ENCODE measurements at regions not wholly inside any gene's neighbourhood (a gene's known extent, or its start where the extent isn't known, plus 50 kb on each side); places are given as distances from the start of the nearest gene placed in this dataset.

DNA sequence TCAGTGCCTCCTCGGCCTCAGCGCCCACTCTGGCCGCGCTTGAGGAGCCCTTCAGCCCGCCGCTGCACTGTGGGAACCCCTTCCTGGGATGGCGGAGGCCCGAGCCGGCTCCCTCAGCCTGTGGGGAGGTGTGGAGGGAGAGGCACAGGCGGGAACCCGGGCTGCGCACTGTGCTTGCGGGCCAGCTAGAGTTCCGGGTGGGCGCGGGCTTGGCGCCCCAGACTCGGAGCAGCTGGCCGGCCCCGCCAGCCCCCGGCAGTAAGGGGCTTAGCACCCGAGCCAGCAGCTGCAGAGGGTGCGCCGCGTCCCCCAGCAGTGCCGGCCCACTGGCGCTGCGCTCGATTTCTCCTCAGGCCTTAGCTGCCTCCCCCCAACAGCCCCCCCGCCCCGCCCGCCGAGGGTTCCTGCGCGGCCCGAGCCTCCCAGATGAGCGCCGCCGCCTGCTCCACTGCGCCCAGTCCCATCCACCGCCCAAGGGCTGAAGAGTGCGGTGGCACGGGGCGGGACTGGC, 1137.0 kb downstream of the PCDH18 start:
- TF ChIP-seq, protein P1, sequence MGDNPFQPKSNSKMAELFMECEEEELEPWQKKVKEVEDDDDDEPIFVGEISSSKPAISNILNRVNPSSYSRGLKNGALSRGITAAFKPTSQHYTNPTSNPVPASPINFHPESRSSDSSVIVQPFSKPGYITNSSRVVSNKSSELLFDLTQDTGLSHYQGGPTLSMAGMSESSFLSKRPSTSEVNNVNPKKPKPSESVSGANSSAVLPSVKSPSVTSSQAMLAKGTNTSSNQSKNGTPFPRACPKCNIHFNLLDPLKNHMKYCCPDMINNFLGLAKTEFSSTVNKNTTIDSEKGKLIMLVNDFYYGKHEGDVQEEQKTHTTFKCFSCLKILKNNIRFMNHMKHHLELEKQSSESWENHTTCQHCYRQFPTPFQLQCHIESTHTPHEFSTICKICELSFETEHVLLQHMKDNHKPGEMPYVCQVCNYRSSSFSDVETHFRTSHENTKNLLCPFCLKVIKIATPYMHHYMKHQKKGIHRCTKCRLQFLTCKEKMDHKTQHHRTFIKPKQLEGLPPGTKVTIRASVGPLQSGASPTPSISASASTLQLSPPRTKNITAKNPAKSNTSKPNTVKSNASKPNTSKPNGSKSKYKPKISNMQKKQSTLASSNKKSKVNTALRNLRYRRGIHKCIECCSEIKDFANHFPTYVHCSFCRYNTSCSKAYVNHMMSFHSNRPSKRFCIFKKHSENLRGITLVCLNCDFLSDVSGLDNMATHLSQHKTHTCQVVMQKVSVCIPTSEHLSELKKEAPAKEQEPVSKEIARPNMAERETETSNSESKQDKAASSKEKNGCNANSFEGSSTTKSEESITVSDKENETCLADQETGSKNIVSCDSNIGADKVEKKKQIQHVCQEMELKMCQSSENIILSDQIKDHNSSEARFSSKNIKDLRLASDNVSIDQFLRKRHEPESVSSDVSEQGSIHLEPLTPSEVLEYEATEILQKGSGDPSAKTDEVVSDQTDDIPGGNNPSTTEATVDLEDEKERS (tag by site-specific recombination; IDR thresholded peaks at IDR 0.05), result no peak
- TF ChIP-seq, protein P2, sequence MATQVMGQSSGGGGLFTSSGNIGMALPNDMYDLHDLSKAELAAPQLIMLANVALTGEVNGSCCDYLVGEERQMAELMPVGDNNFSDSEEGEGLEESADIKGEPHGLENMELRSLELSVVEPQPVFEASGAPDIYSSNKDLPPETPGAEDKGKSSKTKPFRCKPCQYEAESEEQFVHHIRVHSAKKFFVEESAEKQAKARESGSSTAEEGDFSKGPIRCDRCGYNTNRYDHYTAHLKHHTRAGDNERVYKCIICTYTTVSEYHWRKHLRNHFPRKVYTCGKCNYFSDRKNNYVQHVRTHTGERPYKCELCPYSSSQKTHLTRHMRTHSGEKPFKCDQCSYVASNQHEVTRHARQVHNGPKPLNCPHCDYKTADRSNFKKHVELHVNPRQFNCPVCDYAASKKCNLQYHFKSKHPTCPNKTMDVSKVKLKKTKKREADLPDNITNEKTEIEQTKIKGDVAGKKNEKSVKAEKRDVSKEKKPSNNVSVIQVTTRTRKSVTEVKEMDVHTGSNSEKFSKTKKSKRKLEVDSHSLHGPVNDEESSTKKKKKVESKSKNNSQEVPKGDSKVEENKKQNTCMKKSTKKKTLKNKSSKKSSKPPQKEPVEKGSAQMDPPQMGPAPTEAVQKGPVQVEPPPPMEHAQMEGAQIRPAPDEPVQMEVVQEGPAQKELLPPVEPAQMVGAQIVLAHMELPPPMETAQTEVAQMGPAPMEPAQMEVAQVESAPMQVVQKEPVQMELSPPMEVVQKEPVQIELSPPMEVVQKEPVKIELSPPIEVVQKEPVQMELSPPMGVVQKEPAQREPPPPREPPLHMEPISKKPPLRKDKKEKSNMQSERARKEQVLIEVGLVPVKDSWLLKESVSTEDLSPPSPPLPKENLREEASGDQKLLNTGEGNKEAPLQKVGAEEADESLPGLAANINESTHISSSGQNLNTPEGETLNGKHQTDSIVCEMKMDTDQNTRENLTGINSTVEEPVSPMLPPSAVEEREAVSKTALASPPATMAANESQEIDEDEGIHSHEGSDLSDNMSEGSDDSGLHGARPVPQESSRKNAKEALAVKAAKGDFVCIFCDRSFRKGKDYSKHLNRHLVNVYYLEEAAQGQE (tag by site-specific recombination; IDR thresholded peaks at IDR 0.05), result no peak
- TF ChIP-seq, protein P3, sequence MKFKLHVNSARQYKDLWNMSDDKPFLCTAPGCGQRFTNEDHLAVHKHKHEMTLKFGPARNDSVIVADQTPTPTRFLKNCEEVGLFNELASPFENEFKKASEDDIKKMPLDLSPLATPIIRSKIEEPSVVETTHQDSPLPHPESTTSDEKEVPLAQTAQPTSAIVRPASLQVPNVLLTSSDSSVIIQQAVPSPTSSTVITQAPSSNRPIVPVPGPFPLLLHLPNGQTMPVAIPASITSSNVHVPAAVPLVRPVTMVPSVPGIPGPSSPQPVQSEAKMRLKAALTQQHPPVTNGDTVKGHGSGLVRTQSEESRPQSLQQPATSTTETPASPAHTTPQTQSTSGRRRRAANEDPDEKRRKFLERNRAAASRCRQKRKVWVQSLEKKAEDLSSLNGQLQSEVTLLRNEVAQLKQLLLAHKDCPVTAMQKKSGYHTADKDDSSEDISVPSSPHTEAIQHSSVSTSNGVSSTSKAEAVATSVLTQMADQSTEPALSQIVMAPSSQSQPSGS (tag by site-specific recombination; IDR thresholded peaks at IDR 0.05; ENCODE audit: low read depth), result no peak
- TF ChIP-seq, protein P4, sequence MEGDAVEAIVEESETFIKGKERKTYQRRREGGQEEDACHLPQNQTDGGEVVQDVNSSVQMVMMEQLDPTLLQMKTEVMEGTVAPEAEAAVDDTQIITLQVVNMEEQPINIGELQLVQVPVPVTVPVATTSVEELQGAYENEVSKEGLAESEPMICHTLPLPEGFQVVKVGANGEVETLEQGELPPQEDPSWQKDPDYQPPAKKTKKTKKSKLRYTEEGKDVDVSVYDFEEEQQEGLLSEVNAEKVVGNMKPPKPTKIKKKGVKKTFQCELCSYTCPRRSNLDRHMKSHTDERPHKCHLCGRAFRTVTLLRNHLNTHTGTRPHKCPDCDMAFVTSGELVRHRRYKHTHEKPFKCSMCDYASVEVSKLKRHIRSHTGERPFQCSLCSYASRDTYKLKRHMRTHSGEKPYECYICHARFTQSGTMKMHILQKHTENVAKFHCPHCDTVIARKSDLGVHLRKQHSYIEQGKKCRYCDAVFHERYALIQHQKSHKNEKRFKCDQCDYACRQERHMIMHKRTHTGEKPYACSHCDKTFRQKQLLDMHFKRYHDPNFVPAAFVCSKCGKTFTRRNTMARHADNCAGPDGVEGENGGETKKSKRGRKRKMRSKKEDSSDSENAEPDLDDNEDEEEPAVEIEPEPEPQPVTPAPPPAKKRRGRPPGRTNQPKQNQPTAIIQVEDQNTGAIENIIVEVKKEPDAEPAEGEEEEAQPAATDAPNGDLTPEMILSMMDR (tag by site-specific recombination; IDR thresholded peaks at IDR 0.05), result no peak
- TF ChIP-seq TCF7L2 (IDR thresholded peaks at IDR 0.05; ENCODE audit: borderline replicate concordance, low read depth, low read length), result no peak
- no peak for TF ChIP-seq ZNF561 (tag by site-specific recombination; IDR thresholded peaks at IDR 0.05; ENCODE audit: borderline replicate concordance)
- TF ChIP-seq, protein P5, sequence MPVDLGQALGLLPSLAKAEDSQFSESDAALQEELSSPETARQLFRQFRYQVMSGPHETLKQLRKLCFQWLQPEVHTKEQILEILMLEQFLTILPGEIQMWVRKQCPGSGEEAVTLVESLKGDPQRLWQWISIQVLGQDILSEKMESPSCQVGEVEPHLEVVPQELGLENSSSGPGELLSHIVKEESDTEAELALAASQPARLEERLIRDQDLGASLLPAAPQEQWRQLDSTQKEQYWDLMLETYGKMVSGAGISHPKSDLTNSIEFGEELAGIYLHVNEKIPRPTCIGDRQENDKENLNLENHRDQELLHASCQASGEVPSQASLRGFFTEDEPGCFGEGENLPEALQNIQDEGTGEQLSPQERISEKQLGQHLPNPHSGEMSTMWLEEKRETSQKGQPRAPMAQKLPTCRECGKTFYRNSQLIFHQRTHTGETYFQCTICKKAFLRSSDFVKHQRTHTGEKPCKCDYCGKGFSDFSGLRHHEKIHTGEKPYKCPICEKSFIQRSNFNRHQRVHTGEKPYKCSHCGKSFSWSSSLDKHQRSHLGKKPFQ (tag by site-specific recombination; IDR thresholded peaks at IDR 0.05), result no peak
- TF ChIP-seq HOXD13 (CRISPR knock-in tag; IDR thresholded peaks at IDR 0.05; ENCODE audit: borderline replicate concordance), result no peak
- no peak for TF ChIP-seq ZBTB20 (tag by site-specific recombination; IDR thresholded peaks at IDR 0.05)
